Hematopoietic multipotent progenitor cell treated with erythropoietin and hydrocortisone succinate and interleukin-3 and kit ligand, for 15 days (in vitro differentiated cells): ENCODE measurements at regions not wholly inside any gene's neighbourhood (a gene's known extent, or its start where the extent isn't known, plus 50 kb on each side); places are given as distances from the start of the nearest gene placed in this dataset.

ENCODE experiments used
- DNase-seq: peaks from one replicate; pipeline ENCODE4 v3.0.0-alpha.2; 2015; ENCODE audit warnings: low spot score

GRCh38 chr6:139801571-139802321 lies 427.3 kb upstream of the CITED2 start:
- no peak for DNase-seq

DNA sequence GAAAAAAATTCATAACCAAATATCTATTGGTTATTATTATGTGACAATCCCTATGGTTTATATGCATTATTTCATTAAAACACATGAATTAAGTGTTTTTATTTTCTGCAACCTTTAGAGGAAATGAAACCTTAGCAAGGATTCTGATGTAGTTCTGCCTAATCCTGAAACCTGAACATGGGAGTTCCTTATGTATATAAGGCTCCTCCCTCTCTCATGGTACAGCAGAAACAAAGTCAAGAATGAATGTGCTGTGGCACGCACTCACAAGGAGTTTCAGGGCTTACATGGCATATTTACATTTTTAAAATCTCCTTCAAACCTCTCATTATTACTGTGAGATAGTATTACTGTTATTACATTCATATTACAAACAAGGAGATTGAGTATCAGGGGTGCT lies 426.4 kb upstream of the CITED2 start:
- DNase-seq: no peak

DNA sequence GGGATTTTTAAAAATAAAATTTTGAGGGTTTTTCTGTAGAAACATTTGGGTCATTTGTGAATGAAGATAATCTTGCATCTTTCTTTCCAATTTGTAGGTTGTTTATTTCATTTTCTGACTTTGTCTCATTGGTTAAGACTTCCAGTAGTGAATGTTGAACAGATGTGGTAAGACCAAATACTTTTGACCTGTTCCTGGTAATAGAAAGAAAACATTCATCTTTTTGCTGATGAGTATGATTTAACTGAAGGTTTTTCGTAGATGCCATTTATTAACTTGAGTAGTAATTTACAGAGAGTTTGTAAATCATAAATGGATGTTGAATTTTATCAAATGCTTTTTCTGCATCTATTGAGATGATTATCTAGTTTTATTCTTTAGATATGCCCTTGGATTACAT lies 416.1 kb upstream of the CITED2 start:
- no peak for DNase-seq

GRCh38 chr6:139784222-139784769 lies 409.8 kb upstream of the CITED2 start:
- DNase-seq: no peak

DNA sequence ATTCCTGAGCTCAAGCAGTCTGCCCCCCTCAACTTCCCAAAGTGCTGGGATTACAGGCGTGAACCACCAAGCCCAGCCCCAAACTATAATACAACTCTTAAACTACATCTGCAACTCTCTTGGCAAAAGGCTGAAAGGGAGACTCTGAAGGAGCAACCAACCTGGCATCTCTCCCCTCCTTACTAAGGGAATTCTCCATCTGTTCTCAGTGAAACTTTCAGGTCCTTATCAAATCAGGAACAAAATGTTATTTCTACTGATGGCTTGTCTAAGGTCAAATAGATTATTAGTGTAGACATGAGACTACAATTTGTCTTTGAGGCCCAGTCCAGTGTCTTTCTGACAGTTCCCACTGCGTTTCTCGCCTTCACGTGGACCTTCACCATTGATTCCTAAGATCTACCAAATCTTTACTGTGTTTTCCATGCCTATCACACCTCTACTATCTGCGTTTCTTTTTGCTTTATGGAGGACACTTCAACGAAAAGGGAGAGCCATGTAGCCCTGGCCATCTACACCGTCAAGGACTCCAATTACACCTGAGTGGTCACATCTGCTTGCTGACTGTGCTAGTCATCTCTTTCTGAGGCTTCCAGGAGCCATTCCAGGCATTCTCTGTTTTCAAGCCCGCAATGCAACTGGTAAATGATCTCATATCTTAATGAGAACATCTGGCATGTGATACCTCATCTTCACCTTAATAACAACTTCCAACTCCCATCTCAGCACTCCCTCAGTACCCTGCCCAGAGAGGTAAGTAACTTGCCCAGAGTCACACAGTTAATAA lies 405.7 kb upstream of the CITED2 start:
- DNase-seq: no peak

DNA sequence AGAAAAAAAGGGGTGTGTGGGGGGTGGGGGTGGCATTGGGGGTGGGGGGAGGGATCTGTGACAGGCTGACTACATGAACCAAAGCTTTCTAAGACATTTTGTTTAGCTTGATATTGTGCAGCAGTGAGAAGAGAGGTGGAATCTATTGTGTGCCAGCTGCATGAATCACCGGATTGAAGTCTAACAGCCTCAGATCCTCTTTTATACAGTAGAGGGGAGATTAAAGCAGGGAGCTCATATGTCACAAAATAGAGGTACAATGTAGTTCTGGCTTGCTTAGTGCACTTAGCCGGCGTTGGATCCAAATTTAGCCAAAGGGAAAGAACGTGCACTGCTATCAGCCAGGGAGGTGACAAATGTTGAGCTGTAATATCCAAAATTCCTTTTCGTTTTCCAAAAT lies 404.2 kb upstream of the CITED2 start:
- no peak for DNase-seq

GRCh38 chr6:139778106-139778505 lies 403.7 kb upstream of the CITED2 start:
- no peak for DNase-seq

DNA sequence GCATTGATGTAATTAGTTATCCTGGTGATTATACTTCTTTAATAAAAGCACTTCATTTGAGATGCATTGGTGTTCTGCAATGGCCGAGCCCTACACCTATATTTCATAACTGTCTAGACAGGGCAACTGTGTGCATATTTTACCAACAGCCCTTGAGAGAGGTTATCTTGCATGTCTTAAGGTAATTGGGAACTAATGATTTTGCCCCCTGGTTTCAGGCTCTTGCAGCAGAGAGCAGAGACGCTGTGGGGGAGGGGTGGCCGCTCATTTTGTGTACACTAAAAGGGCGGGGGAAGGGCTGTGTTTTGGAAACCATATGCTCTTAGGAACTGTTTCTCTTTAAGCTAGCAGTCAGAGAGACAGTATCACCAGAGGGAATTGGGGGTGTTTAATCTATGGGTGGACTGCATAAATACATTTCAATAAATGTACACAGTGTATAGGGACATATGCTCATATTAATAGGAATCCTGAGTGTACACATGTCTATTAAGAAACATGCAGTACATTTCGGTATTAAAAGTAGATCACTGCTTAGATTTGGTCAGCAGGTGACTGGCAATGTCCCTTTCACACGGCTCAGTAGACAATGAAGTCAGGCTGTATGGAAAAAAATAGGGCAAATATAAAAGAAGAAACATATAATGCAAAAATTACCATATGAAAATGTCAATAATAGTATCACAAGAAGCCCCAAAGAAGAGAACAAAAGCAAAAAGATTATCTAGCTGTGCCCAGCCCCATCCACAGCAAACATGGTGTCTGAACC lies 402.9 kb upstream of the CITED2 start:
- DNase-seq: no peak

GRCh38 chr6:139776041-139776440 lies 401.6 kb upstream of the CITED2 start:
- no peak for DNase-seq

DNA sequence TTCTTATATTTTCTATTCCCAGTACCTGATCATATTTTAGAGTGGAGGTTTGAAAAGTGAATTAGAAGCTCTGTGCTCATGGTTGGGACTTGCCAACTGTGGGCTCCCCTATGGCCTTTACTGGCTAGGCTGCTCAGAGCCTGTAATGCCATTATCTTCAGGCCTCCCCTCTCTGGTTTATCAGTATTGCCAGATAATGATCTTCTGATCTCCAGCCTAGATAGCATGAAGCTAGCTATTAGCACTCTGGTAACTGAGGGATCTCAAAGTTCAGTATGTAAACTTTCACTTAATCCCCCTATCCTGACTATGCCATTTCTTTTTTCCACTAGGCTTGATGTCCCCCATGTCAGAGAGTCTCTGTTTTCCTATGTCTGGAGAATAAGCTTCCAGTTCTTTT lies 393.7 kb upstream of the CITED2 start:
- DNase-seq: no peak

DNA sequence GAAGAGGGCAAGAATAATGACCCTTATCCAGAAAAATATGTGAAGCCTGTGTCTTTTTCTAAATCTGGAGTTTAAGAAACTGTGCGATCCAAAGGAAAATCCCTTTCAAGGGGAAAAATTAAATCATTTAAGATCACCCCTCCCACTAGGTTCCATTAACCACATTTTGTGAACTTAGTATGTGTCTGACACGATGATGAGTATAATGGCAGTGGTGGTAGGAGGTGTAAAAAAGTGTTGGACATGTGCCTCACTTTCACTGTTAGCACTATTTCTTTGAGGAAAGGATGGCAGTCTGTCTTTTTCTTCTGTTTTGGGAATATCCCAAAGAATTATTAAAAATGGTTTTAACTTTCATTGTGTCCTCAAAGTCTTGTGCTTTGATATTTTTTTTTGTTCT lies 392.3 kb upstream of the CITED2 start:
- no peak for DNase-seq

DNA sequence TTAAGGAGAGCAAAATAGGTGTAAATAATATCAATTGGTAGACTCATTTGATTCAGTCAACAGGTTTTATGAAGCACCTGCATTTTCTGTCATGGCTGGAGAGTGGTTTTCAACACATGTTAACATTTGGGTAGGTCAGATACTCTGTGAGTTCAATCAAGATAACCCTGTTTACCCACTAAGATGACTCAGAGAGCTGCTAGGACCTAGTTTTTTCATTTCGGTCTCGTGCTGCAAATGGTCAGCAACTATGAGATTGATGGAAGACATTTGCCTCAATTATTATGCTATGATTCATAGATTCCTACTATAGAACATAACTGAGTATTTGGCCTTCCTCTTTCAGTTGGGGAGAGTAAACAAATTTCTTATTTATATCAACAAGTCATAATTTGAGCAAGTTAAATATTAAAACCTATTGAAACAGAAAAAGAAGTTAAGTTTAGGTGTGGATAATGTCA lies 391.4 kb upstream of the CITED2 start:
- DNase-seq: no peak

DNA sequence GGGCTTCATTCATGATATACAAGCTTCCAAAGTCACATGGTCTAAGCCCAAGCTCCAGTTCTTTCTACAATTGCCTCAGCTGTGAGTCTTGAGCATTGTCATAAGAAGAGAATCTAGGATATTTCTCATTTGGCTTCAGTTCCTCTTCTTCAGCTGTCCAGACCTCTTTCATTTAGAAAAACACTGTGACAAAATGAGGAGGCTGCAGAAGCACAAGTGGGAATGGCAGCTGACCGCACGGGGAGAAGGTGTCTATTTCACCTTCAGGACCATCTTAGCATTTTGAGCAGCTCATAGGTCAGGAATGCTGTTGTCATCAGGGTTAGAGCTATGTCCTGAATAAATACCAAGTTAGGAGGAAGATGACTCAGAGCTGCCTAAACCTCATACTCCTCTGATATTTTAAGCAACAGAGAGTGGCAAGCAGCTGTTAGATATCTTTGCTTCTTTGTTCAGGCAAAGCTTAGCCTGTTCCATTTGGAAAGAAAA lies 390.1 kb upstream of the CITED2 start:
- DNase-seq: no peak

- DNase-seq: no peak
Measured at GRCh38 chr6:139763468-139764210, 389.2 kb upstream of the CITED2 start.

DNA sequence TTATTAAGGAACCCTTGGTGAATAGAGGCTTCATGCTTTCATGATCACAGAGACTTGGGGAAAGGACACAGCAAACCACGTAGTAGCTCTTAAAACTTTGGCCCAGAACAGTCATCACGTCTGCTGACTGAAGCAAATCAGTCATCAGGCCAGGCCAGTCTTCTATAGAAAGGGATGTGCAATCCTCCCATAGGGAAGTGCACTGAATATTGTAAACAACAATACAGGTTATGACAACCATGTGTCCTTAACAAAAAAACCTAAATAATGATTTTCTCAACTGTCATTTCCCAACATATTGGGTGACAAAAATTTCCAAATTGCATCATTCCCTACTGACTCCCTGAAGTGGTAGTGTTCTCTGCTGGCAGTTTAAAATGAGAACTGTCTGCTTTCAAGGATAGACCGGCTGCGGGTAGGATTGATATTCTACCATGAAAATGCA lies 388.2 kb upstream of the CITED2 start:
- no peak for DNase-seq

DNA sequence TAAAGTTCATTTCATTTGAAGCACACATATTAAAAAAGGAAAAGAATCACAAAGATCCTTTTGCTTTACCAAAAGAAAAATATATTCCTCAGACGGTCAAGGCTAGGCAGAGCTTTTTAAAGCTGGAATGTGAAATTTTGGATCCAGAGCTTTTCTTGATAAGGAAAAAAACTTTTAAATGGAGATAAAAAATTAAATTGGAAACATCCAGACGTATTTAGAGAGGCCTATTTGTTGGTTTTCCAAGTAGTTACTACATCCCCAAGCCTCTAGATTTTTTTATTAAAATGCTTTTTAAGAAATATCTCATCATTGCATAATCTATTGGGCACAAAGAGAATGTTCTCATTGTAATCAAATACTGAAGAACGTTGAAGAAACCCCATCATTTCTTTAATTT lies 385.7 kb upstream of the CITED2 start:
- no peak for DNase-seq

DNA sequence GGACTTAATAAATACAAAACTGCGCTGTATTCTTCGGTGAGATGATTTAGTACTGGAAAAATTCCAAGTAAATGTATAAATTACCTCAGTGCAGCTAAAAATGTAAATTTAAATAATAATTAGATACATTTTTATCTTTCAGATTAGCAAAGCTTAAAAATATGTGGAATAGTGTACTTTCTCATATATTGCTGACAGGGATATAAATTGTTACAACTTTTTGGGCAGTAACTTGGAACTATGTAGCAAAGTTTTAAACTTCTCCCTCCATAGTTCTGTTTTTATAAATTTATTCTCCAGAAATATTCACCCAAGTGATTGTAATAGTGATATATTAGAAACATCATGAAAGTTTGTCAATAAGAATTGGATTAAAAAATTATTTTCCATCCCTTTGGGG lies 384.6 kb upstream of the CITED2 start:
- DNase-seq: no peak

- no peak for DNase-seq
Measured at GRCh38 chr6:139758209-139758611, 383.8 kb upstream of the CITED2 start.

- DNase-seq: no peak
Measured at GRCh38 chr6:139757784-139758183, 383.3 kb upstream of the CITED2 start.

GRCh38 chr6:139756381-139756780 lies 381.9 kb upstream of the CITED2 start:
- DNase-seq: no peak
